Ovary (tissue), 7 donors: ENCODE measurements at regions not wholly inside any gene's neighbourhood (a gene's known extent, or its start where the extent isn't known, plus 50 kb on each side); places are given as distances from the start of the nearest gene placed in this dataset.

Source experiments
- DNase-seq, 5 donors: peaks; one replicate each; pipeline ENCODE4 v3.0.0-alpha.2; 2019 to 2020
- H3K27ac ChIP-seq, 2 donors: fragments of 200-600 bp; one replicate each; pipeline versions ENCODE4 v1.5.1 to v1.8.0; 2019 to 2022
- H3K27me3 ChIP-seq: fragments of 200-600 bp; one replicate; pipeline ENCODE4 v1.8.0; 2022
- H3K36me3 ChIP-seq: fragments of 200-600 bp; sonication (generic); one replicate; pipeline ENCODE4 v1.5.1; 2019
- H3K4me1 ChIP-seq: one replicate; pipeline ENCODE4 v1.8.1; 2013; ENCODE audit warnings: mild to moderate bottlenecking, moderate library complexity; ENCODE audit not compliant: insufficient read depth
- H3K4me3 ChIP-seq: fragments of 200-600 bp; sonication (generic); one replicate; pipeline ENCODE4 v1.5.1; 2017
- H3K9me3 ChIP-seq, 2 donors: fragments of 200-600 bp in 1 of 2; sonication (generic) in 1 of 2; one replicate each; pipeline versions ENCODE4 v1.5.1 to v1.8.1; 2013 to 2019; ENCODE audit warnings: mild to moderate bottlenecking in 1 of 2, moderate library complexity in 1 of 2
- EP300 ChIP-seq: sonication (generic); formaldehyde crosslinking; IDR thresholded peaks from one replicate; pipeline ENCODE4 v1.6.1; 2017; ENCODE audit warnings: antibody characterized with exemption
- POLR2A ChIP-seq: fragments of 450-650 bp; IDR thresholded peaks from one replicate; pipeline ENCODE4 v1.6.1; 2017; ENCODE audit warnings: antibody characterized with exemption, mild to moderate bottlenecking, moderate library complexity
- WGBS, 3 donors: extraction: QIAGEN DNeasy Blood & Tissue Kit in 1 of 3; methylation state at CpG; one replicate each; pipeline versions ENCODE4 v1.1.5 to v1.1.7; 2013 to 2017; 5-methylcytosine and 5-hydroxymethylcytosine counted together
- intact Hi-C, 4 donors: fragments of 100-400 bp; cut with DNase I; formaldehyde crosslinking; loops; one replicate each; pipeline versions ENCODE4 v1.11.0 to v1.15.1; 2022 to 2023
- TF ChIP-seq, protein P1 (sequence below), 3 donors: fragments of 450-650 bp in 2 of 3; fragments of 200-600 bp in 1 of 3; IDR thresholded peaks; one replicate each; pipeline versions ENCODE4 v1.5.1 to v1.8.0; 2016 to 2022; ENCODE audit warnings: antibody characterized with exemption in 3 of 3, mild to moderate bottlenecking in 1 of 3
- donor health status: DM: no; HTN: no; CAD: no; lungs with moderate emphysema.
- donor health status: DM: no; HTN: no; CAD: no.
- donor health status: Bipolar disorder and iron deficiency.
- donor health status: DM: no; HTN: no; CAD: no.
- donor health status: DM: yes; HTN: yes; CAD: no.

DNA sequence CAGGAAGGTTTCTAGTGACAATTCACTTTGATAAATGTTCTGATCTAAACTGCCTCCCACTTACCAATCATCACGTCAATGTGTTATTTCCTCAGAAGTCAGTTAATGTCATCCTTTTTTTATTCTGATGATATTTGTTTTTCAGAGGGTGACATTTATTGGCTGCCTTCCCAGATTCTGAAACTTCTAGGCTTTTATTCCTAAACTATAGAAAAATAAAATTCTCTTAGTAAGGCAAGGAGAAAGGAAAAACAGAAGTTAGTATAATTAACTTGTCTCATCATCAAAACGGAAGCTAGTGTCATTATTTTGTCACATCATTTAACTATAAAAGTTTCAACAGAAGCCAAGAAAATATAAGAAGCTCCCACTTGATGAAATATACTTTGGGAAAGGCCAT lies 100.0 kb upstream of the C3orf80 start:
- intact Hi-C loops, result no loop called here
- 9 to 15% (median 11%) methylated on average over 2 of the region's 2 CpGs for WGBS, 3 donors
- Histone ChIP-seq H3K4me1 (no peaks in the 10 kb centered on the region), H3K9me3 (no peaks in the 10 kb centered on the region), H3K27me3 (no peaks in the 10 kb centered on the region), H3K4me3 (no peak overlapping the region), H3K27ac (no peak overlapping the region), H3K36me3 (no peaks in the 10 kb centered on the region)
- no peak for DNase-seq
- no peak for TF ChIP-seq POLR2A
- TF ChIP-seq, protein P1, sequence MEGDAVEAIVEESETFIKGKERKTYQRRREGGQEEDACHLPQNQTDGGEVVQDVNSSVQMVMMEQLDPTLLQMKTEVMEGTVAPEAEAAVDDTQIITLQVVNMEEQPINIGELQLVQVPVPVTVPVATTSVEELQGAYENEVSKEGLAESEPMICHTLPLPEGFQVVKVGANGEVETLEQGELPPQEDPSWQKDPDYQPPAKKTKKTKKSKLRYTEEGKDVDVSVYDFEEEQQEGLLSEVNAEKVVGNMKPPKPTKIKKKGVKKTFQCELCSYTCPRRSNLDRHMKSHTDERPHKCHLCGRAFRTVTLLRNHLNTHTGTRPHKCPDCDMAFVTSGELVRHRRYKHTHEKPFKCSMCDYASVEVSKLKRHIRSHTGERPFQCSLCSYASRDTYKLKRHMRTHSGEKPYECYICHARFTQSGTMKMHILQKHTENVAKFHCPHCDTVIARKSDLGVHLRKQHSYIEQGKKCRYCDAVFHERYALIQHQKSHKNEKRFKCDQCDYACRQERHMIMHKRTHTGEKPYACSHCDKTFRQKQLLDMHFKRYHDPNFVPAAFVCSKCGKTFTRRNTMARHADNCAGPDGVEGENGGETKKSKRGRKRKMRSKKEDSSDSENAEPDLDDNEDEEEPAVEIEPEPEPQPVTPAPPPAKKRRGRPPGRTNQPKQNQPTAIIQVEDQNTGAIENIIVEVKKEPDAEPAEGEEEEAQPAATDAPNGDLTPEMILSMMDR (IDR thresholded peaks at IDR 0.05), result no peak
- TF ChIP-seq EP300, result no peak

DNA sequence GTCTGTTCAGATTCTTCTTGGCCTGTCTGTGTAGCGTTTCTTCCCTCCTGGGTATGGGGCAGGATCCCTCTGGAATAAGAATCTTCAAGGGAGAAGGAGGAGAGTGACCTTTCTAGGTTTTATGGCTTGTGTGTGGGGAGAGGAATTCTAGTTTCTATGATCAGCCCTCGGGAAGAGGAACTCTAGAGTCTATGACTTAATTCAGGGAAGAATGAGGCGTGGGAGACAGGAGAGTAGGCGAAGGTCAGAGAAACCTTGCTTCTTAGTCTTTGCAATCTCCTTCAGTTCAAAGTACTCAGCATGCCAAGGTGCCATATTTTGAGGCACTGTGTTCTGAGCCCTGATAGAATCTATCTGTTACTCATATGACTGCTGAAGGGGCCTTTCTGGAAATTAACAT lies 99.2 kb upstream of the C3orf80 start:
- no peak for TF ChIP-seq EP300
- no peak for TF ChIP-seq POLR2A
- TF ChIP-seq, protein P1 (IDR thresholded peaks at IDR 0.05), result no peak
- no peaks in the 10 kb centered on the region for H3K27me3 ChIP-seq
- intact Hi-C loops, result no loop called here
- no peaks in the 10 kb centered on the region for H3K9me3 ChIP-seq
- no peak overlapping the region for H3K4me3 ChIP-seq
- no peaks in the 10 kb centered on the region for H3K36me3 ChIP-seq
- no peak overlapping the region for H3K27ac ChIP-seq
- no peaks in the 10 kb centered on the region for H3K4me1 ChIP-seq
- DNase-seq, result no peak
- WGBS, 3 donors, result 44 to 66% (median 54%) methylated on average over 4 of the region's 4 CpGs

DNA sequence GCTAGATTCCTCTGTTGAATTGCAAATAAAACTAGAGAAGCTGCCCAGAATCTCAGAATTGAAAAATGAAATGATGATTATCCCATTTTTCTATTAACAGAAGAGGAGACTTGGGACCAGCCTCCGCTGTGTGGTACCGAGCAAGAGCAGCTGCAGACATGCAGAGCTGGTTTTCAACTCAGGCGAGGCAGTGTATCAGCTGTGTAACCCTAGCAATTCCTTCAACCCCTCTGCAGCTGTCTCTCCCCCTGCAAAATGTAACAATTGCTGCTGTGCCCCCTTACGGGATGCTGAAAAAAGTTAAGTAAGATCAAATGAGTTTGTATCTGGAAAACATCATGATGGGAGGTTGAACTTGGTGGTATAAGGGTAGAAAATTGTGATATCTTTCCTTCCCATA lies 98.5 kb upstream of the C3orf80 start:
- no peaks in the 10 kb centered on the region for H3K9me3 ChIP-seq
- TF ChIP-seq, protein P1 (IDR thresholded peaks at IDR 0.05), result no peak
- TF ChIP-seq EP300, result no peak
- 74 to 86% (median 76%) methylated on average over 4 of the region's 4 CpGs for WGBS, 3 donors
- H3K4me1 ChIP-seq, result no peaks in the 10 kb centered on the region
- H3K36me3 ChIP-seq, result no peaks in the 10 kb centered on the region
- DNase-seq, result no peak
- H3K27me3 ChIP-seq, result no peaks in the 10 kb centered on the region
- H3K27ac ChIP-seq, result no peak overlapping the region
- intact Hi-C loops, result no loop called here
- no peak overlapping the region for H3K4me3 ChIP-seq

DNA sequence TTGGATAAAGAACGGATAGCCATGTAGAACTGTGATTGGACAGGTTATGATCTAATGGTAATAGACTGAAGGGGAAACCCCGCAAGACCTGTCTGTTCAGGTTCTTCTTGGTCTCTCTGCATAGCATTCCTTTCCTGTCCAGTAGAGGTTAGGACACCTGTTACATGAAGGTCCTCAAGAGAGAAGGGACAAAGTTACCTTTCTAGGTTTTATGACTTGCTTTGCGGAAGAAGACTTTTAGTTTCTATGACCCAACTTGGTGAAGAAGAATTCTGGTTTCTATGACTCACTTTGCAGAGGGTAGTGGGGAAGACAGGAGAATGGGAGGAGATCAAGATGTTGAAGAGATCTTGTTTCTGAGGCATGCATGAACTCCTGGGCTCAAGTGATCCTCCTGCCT lies 97.9 kb upstream of the C3orf80 start:
- Histone ChIP-seq H3K4me1 (no peaks in the 10 kb centered on the region), H3K36me3 (no peaks in the 10 kb centered on the region), H3K9me3 (no peaks in the 10 kb centered on the region), H3K27ac (no peak overlapping the region), H3K4me3 (no peak overlapping the region), H3K27me3 (no peaks in the 10 kb centered on the region)
- 77 to 91% (median 89%) methylated on average over 3 of the region's 3 CpGs for WGBS, 3 donors
- intact Hi-C loops, result no loop called here
- no peak for DNase-seq
- TF ChIP-seq POLR2A, result no peak
- no peak for TF ChIP-seq EP300
- TF ChIP-seq, protein P1 (IDR thresholded peaks at IDR 0.05), result no peak

DNA sequence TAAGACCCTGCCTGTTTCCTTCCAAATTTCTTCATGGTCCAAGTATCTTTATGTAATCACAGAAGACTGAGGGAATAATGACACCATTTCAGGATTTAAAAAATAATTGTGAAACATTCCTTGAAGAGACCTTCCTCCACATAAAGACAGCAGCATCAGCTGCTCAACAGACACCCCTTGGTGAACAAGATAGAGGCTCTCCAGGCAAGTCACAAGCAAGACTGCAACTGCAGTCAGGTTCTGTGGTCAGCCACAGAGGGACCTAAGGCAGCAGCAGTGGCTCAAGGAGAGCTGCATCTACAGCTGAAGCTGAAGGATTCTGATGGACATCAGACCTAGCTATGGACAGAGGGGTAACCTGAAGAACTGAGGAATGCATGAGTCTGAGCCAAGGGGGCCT lies 97.2 kb upstream of the C3orf80 start:
- no peak overlapping the region for H3K4me3 ChIP-seq
- DNase-seq, result no peak
- intact Hi-C loops, result no loop called here
- TF ChIP-seq POLR2A (no peak), EP300 (no peak)
- TF ChIP-seq, protein P1 (IDR thresholded peaks at IDR 0.05), result no peak
- H3K9me3 ChIP-seq, result no peaks in the 10 kb centered on the region
- no peaks in the 10 kb centered on the region for H3K27me3 ChIP-seq
- H3K4me1 ChIP-seq, result no peaks in the 10 kb centered on the region
- H3K36me3 ChIP-seq, result no peaks in the 10 kb centered on the region
- no peak overlapping the region for H3K27ac ChIP-seq
